ENCODE measurements at regions not wholly inside any gene's neighbourhood (a gene's known extent, or its start where the extent isn't known, plus 50 kb on each side); places are given as distances from the start of the nearest gene placed in this dataset.

GRCh38 chr15:39100106-39100660, 480.7 kb upstream of the THBS1 start:
- DNase-seq (ENCODE audit: insufficient read length, low spot score) (no peak), FAIRE-seq (no peak)

- no peak for FAIRE-seq
- DNase-seq (ENCODE audit: insufficient read length, low spot score), result no peak
Observed at GRCh38 chr15:39102431-39102830, 478.4 kb upstream of the THBS1 start.

GRCh38 chr15:39106950-39107349, 473.9 kb upstream of the THBS1 start:
- no peak for FAIRE-seq
- DNase-seq (ENCODE audit: insufficient read length, low spot score), result no peak

- FAIRE-seq (no peak), DNase-seq (ENCODE audit: insufficient read length, low spot score) (no peak)
Observed at GRCh38 chr15:39108021-39108420, 472.9 kb upstream of the THBS1 start.

- FAIRE-seq, result no peak
Observed at GRCh38 chr15:39110336-39110735, 470.5 kb upstream of the THBS1 start.

GRCh38 chr15:39110746-39111145, 470.1 kb upstream of the THBS1 start:
- FAIRE-seq (no peak), DNase-seq (ENCODE audit: insufficient read length, low spot score) (no peak)

More at GRCh38 chr15:39110336-39110735, 470.5 kb upstream of the THBS1 start:
- no peak for DNase-seq (ENCODE audit: insufficient read length, low spot score)

GRCh38 chr15:39113741-39114140, 467.1 kb upstream of the THBS1 start:
- FAIRE-seq, result no peak

GRCh38 chr15:39114690-39115378, 466.0 kb upstream of the THBS1 start:
- no peak for DNase-seq (ENCODE audit: insufficient read length, low spot score)
- no peak for FAIRE-seq

More at GRCh38 chr15:39113741-39114140, 467.1 kb upstream of the THBS1 start:
- DNase-seq (ENCODE audit: insufficient read length, low spot score), result no peak

- no peak for FAIRE-seq
- DNase-seq (ENCODE audit: insufficient read length, low spot score), result no peak
Observed at GRCh38 chr15:39115379-39116057, 465.4 kb upstream of the THBS1 start.

GRCh38 chr15:39118510-39118909, 462.4 kb upstream of the THBS1 start:
- FAIRE-seq (no peak), DNase-seq (ENCODE audit: insufficient read length, low spot score) (no peak)

GRCh38 chr15:39124155-39124552, 456.7 kb upstream of the THBS1 start:
- DNase-seq (ENCODE audit: insufficient read length, low spot score) (no peak), FAIRE-seq (no peak)

- FAIRE-seq, result no peak
Observed at GRCh38 chr15:39124553-39125171, 456.2 kb upstream of the THBS1 start.

GRCh38 chr15:39125226-39125625, 455.7 kb upstream of the THBS1 start:
- FAIRE-seq, result no peak
- no peak for DNase-seq (ENCODE audit: insufficient read length, low spot score)

More at GRCh38 chr15:39124553-39125171, 456.2 kb upstream of the THBS1 start:
- DNase-seq (ENCODE audit: insufficient read length, low spot score), result no peak

GRCh38 chr15:39125904-39126303, 455.0 kb upstream of the THBS1 start:
- DNase-seq (ENCODE audit: insufficient read length, low spot score) (peak; percentile 40), FAIRE-seq (no peak)

- FAIRE-seq (no peak), DNase-seq (ENCODE audit: insufficient read length, low spot score) (no peak)
Observed at GRCh38 chr15:39127151-39127790, 453.6 kb upstream of the THBS1 start.

- DNase-seq (ENCODE audit: insufficient read length, low spot score), result peak; percentile 54
- FAIRE-seq, result peak; percentile 57
Observed at GRCh38 chr15:39127925-39128617, 452.8 kb upstream of the THBS1 start.

GRCh38 chr15:39128746-39129145, 452.1 kb upstream of the THBS1 start:
- DNase-seq (ENCODE audit: insufficient read length, low spot score) (no peak), FAIRE-seq (no peak)

- FAIRE-seq (no peak), DNase-seq (ENCODE audit: insufficient read length, low spot score) (no peak)
Observed at GRCh38 chr15:39130556-39131379, 450.1 kb upstream of the THBS1 start.

GRCh38 chr15:39131609-39132008, 449.3 kb upstream of the THBS1 start:
- FAIRE-seq (no peak), DNase-seq (ENCODE audit: insufficient read length, low spot score) (no peak)

GRCh38 chr15:39132070-39132469, 448.8 kb upstream of the THBS1 start:
- FAIRE-seq, result no peak
- DNase-seq (ENCODE audit: insufficient read length, low spot score), result no peak

Data from HTR-8/SVneo (cell line).